ENCODE measurements at regions not wholly inside any gene's neighbourhood (a gene's known extent, or its start where the extent isn't known, plus 50 kb on each side); places are given as distances from the start of the nearest gene placed in this dataset.

- TF ChIP-seq NRF1 (conservative IDR thresholded peaks at IDR 0.05 in 1 of 2, IDR thresholded peaks at IDR 0.05 in 1 of 2) = no peak
- TF ChIP-seq, protein P1, sequence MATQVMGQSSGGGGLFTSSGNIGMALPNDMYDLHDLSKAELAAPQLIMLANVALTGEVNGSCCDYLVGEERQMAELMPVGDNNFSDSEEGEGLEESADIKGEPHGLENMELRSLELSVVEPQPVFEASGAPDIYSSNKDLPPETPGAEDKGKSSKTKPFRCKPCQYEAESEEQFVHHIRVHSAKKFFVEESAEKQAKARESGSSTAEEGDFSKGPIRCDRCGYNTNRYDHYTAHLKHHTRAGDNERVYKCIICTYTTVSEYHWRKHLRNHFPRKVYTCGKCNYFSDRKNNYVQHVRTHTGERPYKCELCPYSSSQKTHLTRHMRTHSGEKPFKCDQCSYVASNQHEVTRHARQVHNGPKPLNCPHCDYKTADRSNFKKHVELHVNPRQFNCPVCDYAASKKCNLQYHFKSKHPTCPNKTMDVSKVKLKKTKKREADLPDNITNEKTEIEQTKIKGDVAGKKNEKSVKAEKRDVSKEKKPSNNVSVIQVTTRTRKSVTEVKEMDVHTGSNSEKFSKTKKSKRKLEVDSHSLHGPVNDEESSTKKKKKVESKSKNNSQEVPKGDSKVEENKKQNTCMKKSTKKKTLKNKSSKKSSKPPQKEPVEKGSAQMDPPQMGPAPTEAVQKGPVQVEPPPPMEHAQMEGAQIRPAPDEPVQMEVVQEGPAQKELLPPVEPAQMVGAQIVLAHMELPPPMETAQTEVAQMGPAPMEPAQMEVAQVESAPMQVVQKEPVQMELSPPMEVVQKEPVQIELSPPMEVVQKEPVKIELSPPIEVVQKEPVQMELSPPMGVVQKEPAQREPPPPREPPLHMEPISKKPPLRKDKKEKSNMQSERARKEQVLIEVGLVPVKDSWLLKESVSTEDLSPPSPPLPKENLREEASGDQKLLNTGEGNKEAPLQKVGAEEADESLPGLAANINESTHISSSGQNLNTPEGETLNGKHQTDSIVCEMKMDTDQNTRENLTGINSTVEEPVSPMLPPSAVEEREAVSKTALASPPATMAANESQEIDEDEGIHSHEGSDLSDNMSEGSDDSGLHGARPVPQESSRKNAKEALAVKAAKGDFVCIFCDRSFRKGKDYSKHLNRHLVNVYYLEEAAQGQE (IDR thresholded peaks at IDR 0.05; ENCODE audit: borderline replicate concordance) = no peak
- TF ChIP-seq, protein P1 (CRISPR knock-in tag; IDR thresholded peaks at IDR 0.05; ENCODE audit: low read depth) = no peak
- TF ChIP-seq CTCF (IDR thresholded peaks at IDR 0.05 in 2 of 3, conservative IDR thresholded peaks at IDR 0.05 in 1 of 3; ENCODE audit: insufficient read depth in 2 of 3, low read depth in 1 of 3, low read length in 3 of 3) = no peak
- TF ChIP-seq ZNF311 (CRISPR knock-in tag; IDR thresholded peaks at IDR 0.05) = no peak
- TF ChIP-seq GABPB1 (CRISPR knock-in tag; IDR thresholded peaks at IDR 0.05) = no peak
- TF ChIP-seq TARDBP (IDR thresholded peaks at IDR 0.05) = no peak
- TF ChIP-seq ZNF121 (CRISPR knock-in tag; conservative IDR thresholded peaks at IDR 0.05) = no peak
- TF ChIP-seq EZH2 (IDR thresholded peaks at IDR 0.05; ENCODE audit: borderline replicate concordance, low read depth, low read length) = no peak
- TF ChIP-seq DACH1 (IDR thresholded peaks at IDR 0.05; ENCODE audit: partially characterized antibody) = no peak
- no peak for TF ChIP-seq HMBOX1 (IDR thresholded peaks at IDR 0.05)
- TF ChIP-seq POLR2AphosphoS5 (IDR thresholded peaks at IDR 0.05; ENCODE audit: control insufficient read depth, insufficient read depth, low read depth, low read length) = no peak
These were observed 817.8 kb downstream of the TLE1 start for GRCh38 chr9:80871596-80871995.
